ENCODE measurements at regions not wholly inside any gene's neighbourhood (a gene's known extent, or its start where the extent isn't known, plus 50 kb on each side); places are given as distances from the start of the nearest gene placed in this dataset.

- Histone ChIP-seq H3K4me1 (peaks cover 0 to 3% (median 0%) of the 10 kb centered on the region in 4 donors), H3K4me3 (no peak overlapping the region), H3K36me3 (no peaks in the 10 kb centered on the region), H3K27ac (no peak overlapping the region), H3K27me3 (no peaks in the 10 kb centered on the region), H3K9me3 (no peaks in the 10 kb centered on the region)
- DNase-seq: no peak
- WGBS, 2 donors (ENCODE audit: low coverage in 1 of 2): 87 to 93% methylated on average over 4 of the region's 4 CpGs
- intact Hi-C loops (cut with DNase I; ENCODE audit: low total_unique reads) (no loop called here), in situ Hi-C loops (cut with MboI; ENCODE audit: low pct_ligation_motif_present in 1 of 4, low pct_unique_long_range_greater_than_20kb in 1 of 4, low sequenced_read_pairs in 3 of 4) (no loop called here)
- TF ChIP-seq, protein P1, sequence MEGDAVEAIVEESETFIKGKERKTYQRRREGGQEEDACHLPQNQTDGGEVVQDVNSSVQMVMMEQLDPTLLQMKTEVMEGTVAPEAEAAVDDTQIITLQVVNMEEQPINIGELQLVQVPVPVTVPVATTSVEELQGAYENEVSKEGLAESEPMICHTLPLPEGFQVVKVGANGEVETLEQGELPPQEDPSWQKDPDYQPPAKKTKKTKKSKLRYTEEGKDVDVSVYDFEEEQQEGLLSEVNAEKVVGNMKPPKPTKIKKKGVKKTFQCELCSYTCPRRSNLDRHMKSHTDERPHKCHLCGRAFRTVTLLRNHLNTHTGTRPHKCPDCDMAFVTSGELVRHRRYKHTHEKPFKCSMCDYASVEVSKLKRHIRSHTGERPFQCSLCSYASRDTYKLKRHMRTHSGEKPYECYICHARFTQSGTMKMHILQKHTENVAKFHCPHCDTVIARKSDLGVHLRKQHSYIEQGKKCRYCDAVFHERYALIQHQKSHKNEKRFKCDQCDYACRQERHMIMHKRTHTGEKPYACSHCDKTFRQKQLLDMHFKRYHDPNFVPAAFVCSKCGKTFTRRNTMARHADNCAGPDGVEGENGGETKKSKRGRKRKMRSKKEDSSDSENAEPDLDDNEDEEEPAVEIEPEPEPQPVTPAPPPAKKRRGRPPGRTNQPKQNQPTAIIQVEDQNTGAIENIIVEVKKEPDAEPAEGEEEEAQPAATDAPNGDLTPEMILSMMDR (IDR thresholded peaks at IDR 0.05): no peak
- TF ChIP-seq EP300 (IDR thresholded peaks at IDR 0.05; ENCODE audit: low read depth): no peak
- TF ChIP-seq POLR2AphosphoS5 (IDR thresholded peaks at IDR 0.05): no peak
- no peak for TF ChIP-seq POLR2A (IDR thresholded peaks at IDR 0.05)
Observed at GRCh38 chr2:149739883-149740265, 152.3 kb upstream of the MMADHC start.

DNA sequence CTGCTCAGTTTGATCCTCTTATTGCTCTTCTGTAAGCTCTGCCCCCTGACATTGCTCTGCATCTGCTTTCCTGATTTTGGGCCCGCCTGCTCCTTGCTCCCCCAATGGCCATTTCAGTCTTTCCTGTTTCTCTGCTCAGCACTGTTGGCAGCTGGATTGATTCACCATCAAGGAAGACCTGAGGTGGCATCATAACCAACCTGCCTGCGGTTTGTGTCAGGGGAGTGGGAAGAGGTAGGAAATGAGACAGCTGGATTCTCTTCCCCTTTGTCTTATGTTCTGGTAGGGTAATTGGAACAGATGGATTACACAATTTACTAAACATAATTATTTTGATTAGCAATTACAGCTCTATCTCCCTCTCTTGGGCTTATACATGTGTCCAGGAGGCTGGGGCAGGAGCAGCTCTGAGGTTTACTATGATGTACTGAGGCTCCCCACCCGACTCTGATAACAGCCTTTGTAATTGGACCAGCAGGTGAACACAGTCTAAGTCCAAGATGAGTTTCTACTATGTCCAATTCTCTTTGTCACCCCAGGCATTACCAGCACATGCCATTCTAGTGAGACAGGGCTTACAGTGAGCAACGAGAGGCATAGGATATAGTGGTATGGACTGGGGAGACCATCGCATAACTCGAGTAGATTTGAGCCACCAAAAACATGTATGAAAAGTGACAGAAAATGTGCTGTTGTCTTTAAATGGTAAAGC is 151.8 kb upstream of the MMADHC start:
- intact Hi-C loops (cut with DNase I; ENCODE audit: low total_unique reads): no loop called here

DNA sequence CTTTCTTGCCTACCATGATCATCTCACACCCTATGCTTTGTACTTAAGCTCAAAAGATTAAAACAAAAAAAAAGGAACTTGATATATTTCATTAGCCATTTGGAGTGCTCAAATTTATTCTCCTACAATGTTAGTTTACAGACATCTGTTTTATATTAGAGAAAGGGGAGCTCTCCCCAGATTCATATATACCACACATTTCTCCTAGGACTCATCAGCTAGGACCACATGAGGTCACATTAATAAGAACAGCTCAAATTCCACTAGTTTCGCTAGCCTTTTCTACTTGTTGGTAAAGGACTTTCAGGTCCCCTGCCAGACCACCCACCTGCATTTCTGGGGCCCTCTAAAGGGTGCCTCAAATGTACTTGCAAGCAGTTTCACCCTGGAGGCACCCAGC is 151.2 kb upstream of the MMADHC start:
- Histone ChIP-seq H3K9me3 (no peaks in the 10 kb centered on the region), H3K27ac (no peak overlapping the region), H3K36me3 (no peaks in the 10 kb centered on the region), H3K4me1 (peaks cover 0 to 3% (median 0%) of the 10 kb centered on the region in 4 donors), H3K4me3 (no peak overlapping the region), H3K27me3 (no peaks in the 10 kb centered on the region)
- DNase-seq: no peak
- intact Hi-C loops (cut with DNase I; ENCODE audit: low total_unique reads) (no loop called here), in situ Hi-C loops (cut with MboI; ENCODE audit: low pct_ligation_motif_present in 1 of 4, low pct_unique_long_range_greater_than_20kb in 1 of 4, low sequenced_read_pairs in 3 of 4) (no loop called here)
- WGBS, 2 donors (ENCODE audit: low coverage in 1 of 2): 42 to 88% methylated on average over 1 of the region's 1 CpG
- TF ChIP-seq POLR2AphosphoS5 (IDR thresholded peaks at IDR 0.05) (no peak), EP300 (IDR thresholded peaks at IDR 0.05; ENCODE audit: low read depth) (no peak), POLR2A (IDR thresholded peaks at IDR 0.05) (no peak)
- TF ChIP-seq, protein P1 (IDR thresholded peaks at IDR 0.05): no peak

More for the DNA sequence above, 151.8 kb upstream of the MMADHC start:
- no peak overlapping the region for H3K4me3 ChIP-seq
- peaks cover 0 to 3% (median 0%) of the 10 kb centered on the region in 4 donors for H3K4me1 ChIP-seq
- TF ChIP-seq, protein P1 (IDR thresholded peaks at IDR 0.05): no peak
- TF ChIP-seq POLR2A (IDR thresholded peaks at IDR 0.05): no peak
- no peak for TF ChIP-seq POLR2AphosphoS5 (IDR thresholded peaks at IDR 0.05)
- no peak for TF ChIP-seq EP300 (IDR thresholded peaks at IDR 0.05; ENCODE audit: low read depth)
- H3K27me3 ChIP-seq: no peaks in the 10 kb centered on the region
- DNase-seq: no peak
- H3K9me3 ChIP-seq: no peaks in the 10 kb centered on the region
- no peak overlapping the region for H3K27ac ChIP-seq
- WGBS, 2 donors (ENCODE audit: low coverage in 1 of 2): 87 to 100% methylated on average over 2 to 6 of the region's 6 CpGs
- no peaks in the 10 kb centered on the region for H3K36me3 ChIP-seq
- in situ Hi-C loops (cut with MboI; ENCODE audit: low pct_ligation_motif_present in 1 of 4, low pct_unique_long_range_greater_than_20kb in 1 of 4, low sequenced_read_pairs in 3 of 4): no loop called here

DNA sequence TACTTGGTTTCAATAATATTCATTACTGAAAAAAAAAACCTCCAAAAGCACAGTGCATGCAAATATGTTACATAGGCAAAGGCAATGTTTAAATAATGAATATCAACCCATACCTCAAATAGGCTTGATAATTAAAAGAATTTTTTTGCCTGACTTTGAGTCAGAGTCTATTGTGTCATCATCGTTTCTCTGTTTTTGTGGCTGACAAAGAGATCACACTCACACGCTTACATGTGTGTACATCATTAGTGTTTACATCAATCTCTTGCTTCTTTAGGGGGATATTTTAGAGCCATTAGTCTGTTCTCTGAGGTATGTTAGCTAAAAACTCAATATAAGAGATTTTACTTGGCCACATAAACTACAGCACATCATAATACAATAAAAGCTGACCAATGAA is 150.3 kb upstream of the MMADHC start:
- H3K27me3 ChIP-seq: no peaks in the 10 kb centered on the region
- intact Hi-C loops (cut with DNase I; ENCODE audit: low total_unique reads) (no loop called here), in situ Hi-C loops (cut with MboI; ENCODE audit: low pct_ligation_motif_present in 1 of 4, low pct_unique_long_range_greater_than_20kb in 1 of 4, low sequenced_read_pairs in 3 of 4) (no loop called here)
- no peak for TF ChIP-seq EP300 (IDR thresholded peaks at IDR 0.05; ENCODE audit: low read depth)
- no peak for TF ChIP-seq POLR2A (IDR thresholded peaks at IDR 0.05)
- TF ChIP-seq POLR2AphosphoS5 (IDR thresholded peaks at IDR 0.05): no peak
- TF ChIP-seq, protein P1 (IDR thresholded peaks at IDR 0.05): no peak
- H3K9me3 ChIP-seq: no peaks in the 10 kb centered on the region
- H3K27ac ChIP-seq: no peak overlapping the region
- peaks cover 0 to 3% (median 0%) of the 10 kb centered on the region in 4 donors for H3K4me1 ChIP-seq
- no peaks in the 10 kb centered on the region for H3K36me3 ChIP-seq
- no peak overlapping the region for H3K4me3 ChIP-seq
- 95 to 96% methylated on average over 2 of the region's 2 CpGs for WGBS, 2 donors (ENCODE audit: low coverage in 1 of 2)
- DNase-seq: no peak
